NCI-H146 treated with DMSO at 0.1 percent for 48 hours (cell line): ENCODE measurements at regions not wholly inside any gene's neighbourhood (a gene's known extent, or its start where the extent isn't known, plus 50 kb on each side); places are given as distances from the start of the nearest gene placed in this dataset.
"Not testable (repeated sequence)": the region's sequence is repeated elsewhere in the genome, so short reads cannot be mapped to it uniquely, and the experiment has no call there.

Experiments used
- DNase-seq: peaks from one replicate; lab custom pipeline; 2025; ENCODE audit not compliant: unreplicated experiment; lab: John Stamatoyannopoulos, UW

DNA sequence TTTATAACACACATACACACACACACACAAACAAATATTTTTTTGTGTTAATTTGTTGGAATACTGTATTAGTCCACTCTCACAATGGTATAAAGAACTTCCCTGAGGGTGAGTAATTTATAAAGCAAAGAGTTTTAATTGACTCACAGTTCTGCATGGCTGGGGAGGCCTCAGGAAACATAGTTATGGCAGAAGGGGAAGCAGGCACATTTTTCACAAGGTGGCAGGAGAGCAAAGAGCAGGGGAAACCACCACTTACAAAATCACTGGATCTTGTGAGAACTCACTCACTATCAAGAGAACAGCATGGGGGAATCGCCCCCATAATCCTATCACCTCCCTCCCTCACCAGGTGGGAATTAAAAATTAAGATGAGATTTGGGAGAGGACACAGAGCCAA, 205.4 kb upstream of the PTPRD start:
- DNase-seq: no peak

DNA sequence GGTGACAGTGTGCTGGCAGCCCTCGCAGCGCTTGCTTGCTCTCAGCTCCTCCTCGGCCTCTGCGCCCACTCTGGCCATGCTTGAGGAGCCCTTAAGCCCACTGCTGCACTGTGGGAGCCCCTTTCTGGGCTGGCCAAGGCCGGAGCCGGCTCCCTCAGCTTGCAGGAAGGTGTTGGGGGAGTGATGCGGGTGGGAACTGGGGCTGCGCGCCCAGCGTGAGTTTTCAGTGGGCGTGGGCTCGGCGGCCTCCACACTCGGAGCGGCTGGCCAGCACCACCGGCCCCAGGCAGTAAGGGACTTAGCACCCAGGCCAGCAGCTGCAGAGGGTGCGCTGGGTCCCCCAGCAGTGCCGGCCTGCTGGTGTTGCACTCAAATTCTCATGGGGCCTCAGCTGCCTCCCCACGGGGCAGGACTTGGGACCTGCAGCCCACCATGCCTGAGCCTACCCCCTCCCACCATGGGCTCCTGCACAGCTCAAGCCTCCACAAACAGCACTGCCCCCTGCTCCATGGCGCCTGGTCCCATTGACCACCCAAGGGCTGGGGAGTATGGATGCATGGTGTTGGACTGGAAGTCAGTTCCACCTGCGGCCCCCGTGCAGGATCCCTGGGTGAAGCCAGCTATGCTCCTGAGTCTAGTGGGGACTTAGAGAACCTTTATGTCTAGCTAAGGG, 223.1 kb upstream of the PTPRD start:
- no peak for DNase-seq

DNA sequence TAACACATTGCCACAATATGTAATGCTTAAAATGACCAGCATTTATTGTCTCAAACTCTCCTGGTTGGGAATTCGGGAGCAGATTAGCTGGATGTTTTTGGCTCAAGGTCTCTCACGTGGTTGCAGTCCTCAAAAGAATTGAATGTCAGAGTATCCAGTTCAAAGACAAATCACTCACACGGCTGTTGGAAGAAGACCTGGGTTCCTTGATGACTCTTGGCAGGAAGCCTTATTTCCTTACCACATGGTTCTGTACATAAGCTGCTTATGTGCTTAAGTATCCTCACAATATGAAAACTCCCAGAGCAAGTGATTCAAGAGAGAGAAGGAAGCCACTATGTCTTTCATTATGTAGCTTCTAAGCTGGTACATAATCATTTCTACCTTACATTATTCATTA, 230.3 kb upstream of the PTPRD start:
- no peak for DNase-seq

DNA sequence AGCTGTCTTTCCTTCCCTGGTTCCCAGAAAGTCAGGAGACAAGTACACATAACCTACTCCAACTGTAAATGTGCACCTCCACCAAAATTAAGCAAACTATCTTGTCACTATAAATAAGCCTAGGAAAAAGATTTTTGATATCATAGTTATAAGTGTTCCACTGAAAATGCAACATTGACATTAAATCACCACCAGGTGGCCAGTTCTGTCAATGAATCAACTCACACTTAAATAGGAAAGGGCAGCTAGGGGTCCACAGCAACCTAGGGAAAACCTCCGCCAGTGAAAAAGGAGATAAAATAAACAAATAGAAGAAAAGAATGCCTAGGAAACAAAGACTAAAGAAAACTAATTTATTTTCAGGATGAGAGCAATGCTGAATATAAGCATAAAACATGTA, 243.0 kb upstream of the PTPRD start:
- DNase-seq: peak; percentile 48

DNA sequence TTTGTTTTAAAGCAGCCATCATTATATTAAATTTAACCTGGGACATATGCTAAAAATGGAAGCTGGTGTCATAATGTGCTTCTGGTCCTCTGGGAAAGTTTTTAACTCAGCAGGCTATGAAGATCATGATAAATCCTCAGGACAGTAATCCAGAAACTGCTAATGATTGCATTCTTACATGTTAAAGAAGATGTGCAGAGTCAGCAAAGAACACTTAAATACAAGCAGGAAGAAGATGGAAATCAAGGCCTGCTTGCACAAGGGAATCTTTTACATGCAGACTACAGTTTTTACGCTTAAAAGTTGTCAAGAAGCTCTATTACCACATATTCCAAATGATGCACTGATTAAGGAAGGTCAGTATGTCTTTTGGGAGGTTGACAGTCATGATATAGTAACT, 246.0 kb upstream of the PTPRD start:
- DNase-seq: no peak

DNA sequence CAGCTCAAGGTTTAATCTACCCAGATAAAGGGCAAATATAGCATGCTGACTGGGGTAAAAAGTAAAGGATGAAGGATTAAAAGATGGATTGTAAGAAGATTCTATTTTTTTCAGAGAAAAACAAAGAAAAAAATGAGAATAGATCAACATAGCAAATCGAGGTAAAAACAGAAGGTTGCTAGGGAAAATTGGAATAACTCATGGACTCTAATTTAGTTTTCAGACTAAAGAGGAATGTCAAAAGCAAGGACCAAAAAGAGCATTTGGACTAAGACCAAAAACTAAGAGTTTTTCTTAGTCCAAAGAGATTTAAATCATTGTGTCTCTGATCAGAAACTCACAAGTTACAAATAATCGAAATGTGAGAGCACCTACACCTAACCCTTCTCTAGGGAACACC, 250.7 kb upstream of the PTPRD start:
- DNase-seq: no peak

DNA sequence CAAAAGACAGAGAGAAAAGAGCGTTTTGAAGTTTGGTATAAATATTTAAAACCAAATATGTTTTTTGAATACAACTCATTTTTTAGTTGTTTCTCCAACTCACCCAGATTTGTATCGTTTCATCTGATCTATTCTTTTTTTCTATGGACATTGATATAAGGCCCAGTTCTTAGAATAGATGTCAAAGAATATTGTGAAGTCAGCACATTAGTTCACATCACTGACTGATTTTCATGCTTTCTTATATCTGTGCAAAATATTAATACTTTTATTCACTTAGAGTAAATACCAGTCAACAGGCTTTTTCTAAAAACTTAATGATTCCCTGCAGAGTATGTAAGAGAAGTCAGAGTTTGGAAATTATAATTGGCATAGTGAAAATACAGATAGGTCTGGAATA, 254.4 kb upstream of the PTPRD start:
- no peak for DNase-seq

DNA sequence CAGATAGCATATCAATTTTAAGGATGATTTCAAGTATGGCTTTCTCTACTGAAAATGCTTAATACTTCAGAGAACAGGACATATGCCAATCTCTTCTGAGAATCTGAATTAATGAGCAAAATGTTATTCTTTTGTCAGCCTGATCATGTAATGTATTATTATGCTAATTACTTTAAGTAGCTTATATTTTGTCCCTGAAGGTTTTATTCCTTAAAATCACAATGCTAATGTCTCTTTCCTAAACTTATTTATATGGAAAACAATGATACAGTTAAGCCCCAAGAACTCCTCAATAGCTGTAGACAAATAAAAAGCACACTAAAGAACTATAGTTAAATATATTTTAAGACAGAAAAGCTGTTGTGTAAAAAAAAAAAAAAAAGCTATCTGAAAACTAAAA, 256.9 kb upstream of the PTPRD start:
- no peak for DNase-seq

DNA sequence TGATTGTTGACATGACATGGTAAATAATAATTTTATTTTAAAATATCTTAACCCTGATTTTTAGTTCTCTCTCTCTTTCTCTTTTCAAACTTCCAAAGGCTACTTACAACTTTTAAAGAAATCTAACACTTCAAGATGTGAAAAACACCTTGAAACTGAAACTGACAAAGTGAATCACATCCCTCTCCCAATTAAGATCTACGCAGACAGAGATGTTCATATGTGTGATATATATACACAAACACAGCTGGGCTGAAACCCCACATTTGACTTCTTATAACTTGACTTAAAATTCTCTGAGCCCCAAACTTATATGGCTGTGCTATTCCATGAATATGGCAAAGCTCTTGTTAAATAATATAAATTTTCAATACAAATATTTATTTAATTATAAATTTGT, 261.2 kb upstream of the PTPRD start:
- no peak for DNase-seq

DNA sequence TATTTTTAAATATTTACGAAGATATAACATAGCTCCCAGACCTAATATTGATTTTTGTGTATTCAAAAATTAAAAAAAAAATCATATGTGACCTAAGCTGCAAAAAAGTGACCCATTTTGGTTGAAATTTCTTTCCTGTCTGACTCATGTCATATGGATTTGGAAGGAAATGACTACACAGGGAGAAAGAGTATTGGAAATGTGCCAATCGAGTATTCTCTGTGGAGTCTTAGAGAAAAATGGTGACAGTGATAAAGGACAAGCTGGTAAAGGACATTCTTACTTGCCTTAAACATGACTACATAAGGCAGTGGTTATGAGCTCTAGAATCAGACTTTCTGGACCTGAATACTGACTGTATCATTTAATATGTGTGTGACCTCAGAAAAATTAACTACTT, 262.9 kb upstream of the PTPRD start:
- no peak for DNase-seq

DNA sequence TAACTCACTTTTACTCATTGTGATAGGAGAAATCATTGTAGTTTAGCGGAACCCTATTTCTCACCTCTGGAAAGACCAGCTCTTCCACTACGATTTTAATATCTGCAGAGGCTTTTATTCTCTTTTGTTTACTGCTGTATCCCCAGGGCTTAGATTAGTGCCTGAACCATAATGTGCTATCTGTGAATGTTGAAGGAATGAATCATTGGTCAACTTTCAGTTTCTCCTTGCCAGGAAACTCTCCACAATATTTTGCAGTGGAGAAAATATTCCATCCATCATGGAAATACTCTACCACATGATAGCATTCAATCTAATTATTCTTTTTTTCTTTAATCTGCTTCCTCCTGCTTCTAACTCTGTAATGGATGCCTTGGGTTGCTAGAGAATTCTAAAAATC, 263.5 kb upstream of the PTPRD start:
- no peak for DNase-seq

DNA sequence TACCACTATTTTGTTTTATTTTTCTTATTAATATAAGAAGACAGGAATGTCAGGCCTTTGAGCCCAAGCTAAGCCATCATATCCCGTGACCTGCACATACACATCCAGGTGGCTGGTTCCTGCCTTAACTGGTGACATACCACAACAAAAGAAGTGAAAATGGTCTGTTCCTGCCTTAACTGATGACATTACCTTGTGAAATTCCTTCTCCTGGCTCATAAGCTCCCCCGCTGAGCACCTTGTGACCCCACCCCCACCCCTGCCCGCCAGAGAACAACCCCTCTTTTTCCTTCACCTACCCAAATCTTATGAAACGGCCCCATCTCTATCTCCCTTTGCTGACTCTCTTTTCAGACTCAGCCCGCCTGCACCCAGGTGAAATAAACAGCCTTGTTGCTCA, 277.5 kb upstream of the PTPRD start:
- DNase-seq: not testable (repeated sequence)

DNA sequence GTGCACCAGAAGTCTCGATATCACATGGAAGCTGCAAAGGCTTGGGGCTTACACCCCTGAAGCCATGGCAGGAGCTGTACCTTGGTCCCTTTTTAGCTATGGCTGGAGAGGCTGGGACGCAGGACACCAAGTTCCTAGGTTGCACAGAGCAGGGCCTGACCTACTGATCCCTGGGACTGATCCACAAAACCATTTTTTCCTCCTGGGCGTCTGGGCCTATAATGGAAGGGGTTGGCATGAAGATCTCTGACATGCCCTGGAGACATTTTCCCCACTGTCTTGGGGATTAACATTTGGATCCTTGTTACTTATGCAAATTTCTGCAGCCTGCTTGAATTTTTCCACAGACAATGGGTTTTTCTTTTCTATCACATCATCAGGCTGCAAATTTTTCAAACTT, 286.7 kb upstream of the PTPRD start:
- no peak for DNase-seq

DNA sequence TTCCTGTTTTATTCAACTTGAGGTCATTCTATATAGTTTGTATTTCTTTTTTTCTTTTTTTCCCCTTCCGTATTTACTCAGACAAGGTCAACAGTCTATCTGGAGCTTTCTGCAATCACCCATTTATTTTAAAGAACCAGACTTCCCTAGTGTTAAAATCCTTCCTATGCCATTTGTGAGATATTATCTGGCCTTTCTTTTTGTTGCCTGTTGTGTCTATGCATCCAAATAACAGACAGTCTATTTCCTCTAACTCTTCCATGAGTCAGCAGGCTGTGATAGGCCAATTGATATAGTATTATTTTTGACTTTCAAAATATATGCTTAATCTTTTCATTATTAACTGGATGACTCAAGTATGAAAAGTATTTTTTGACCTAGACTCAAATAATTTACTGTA, 291.2 kb upstream of the PTPRD start:
- DNase-seq: peak; percentile 46

DNA sequence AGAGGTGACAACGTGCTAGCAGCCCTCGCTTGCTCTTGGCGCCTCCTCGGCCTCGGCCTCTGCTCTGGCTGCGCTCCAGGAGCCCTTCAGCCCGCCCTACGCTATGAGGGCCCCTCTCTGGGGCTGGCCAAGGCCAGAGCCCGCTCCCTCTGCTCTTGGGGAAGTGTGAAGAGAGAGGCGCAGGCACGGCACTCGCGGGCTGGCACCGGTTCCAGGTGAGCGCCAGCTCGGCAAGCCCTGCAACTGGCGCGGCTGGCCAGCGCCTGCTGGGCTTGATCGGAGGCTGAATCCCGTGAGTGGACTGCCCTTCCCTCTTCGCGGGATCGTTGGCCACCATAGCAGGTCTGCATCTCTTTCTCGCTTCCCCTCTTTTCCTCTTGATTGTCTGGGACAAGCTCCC, 298.0 kb upstream of the PTPRD start:
- no peak for DNase-seq

DNA sequence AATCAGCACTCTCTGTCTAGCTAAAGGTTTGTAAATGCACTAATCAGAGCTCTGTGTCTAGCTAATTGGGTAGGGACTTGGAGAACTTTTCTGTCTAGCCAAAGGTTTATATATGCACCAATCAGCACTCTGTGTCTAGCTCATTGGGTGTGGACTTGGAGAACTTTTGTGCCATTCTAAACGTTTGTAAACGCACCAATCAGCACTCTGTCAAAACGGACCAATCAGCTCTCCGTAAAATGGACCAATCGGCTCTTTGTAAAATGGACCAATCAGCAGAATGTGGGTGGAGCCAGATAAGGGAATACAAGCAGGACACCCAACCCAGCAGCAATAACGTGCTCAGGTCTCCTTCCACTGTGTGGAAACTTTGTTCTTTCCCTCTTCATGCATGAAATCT, 298.6 kb upstream of the PTPRD start:
- no peak for DNase-seq

DNA sequence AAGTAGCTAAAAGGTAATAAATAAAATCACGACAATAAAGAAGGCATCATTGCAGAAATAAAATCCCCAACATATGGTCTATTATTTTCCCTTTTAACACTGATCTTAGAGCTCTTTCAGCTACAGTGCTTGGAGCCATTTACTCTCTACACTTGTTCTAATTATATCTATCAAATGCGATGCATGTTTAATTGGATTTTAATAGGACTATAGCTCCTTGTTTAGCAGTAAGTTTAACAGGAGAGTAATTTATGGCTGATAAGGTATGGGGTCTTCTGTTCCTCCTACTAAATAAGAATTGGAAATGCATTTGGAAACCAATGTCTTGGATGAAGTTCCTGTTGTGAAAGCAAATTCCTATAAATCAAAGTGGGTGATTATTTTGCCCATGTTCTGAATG, 304.2 kb upstream of the PTPRD start:
- DNase-seq: no peak

DNA sequence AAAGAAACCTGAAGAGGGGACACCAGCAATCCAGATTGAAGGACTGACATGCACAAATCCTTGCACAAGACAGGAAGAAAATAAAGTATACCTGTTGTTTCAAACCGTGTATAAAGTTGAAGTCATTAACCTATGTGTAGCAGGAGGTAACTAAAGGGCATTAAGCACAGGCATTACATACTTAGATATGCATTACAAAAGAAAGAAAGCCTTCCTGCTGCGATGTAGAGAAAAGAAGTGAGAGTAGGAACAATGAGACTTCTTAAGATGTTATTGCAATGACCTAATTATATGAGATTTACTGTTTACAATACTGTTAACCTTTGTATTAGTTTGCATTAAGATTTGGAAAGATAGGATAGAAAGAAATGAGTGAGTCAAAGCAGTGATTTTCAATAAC, 308.9 kb upstream of the PTPRD start:
- DNase-seq: no peak

DNA sequence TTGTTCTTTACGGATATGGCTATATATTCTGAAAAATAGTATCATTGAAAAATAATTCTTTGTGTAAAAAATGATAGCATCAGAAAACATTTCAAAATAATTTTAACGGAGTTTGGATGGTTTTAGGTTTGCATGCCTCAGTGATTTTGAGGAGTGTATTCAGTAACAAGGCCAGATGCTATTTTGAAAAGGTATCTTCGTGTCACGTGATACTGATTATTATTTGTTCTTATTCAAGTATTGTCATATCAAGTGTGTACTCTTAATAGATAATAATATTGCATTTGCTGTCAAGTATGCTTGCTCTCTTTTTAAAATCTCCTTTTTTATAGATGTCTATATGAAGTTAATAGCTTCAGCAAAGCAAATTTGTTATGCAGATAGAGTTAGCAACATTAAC, 313.1 kb upstream of the PTPRD start:
- DNase-seq: no peak

DNA sequence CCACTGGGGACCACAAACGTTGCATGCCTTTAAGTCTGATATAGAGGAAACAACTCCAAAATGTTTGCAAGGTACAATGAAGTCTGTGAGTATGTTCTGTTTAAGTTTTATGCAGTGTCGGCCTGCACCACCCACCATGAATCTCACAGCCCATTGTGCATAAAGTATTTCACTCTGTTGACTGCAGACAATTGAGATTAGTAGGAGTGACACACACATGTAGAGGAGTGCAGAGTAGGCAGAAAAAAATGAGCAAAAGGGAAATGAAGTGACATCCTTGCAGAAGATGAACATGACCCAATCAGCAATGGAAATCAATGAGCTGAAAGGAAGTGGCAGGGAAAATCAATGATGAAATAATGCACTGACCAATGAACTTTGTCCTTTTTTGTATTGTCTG, 315.6 kb upstream of the PTPRD start:
- DNase-seq: no peak

DNA sequence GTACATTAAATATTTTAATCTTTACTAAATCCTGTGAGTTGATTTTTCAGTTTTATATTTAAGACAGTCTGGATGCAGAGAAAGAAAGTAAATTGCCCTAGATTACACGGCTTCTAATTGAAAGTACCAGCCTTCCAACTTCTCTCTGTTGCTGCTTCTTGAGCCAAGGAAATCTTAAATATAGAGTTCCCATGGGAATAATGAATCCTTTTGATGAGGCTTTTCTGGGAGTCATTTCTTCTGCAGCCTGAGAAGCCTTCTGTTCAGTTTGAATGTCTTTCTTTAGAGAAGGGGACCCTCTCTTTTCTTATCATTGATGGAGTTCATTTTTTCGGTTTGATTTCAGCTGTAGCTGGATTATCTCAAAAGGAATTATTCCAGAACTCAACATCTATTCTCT, 317.3 kb upstream of the PTPRD start:
- no peak for DNase-seq

DNA sequence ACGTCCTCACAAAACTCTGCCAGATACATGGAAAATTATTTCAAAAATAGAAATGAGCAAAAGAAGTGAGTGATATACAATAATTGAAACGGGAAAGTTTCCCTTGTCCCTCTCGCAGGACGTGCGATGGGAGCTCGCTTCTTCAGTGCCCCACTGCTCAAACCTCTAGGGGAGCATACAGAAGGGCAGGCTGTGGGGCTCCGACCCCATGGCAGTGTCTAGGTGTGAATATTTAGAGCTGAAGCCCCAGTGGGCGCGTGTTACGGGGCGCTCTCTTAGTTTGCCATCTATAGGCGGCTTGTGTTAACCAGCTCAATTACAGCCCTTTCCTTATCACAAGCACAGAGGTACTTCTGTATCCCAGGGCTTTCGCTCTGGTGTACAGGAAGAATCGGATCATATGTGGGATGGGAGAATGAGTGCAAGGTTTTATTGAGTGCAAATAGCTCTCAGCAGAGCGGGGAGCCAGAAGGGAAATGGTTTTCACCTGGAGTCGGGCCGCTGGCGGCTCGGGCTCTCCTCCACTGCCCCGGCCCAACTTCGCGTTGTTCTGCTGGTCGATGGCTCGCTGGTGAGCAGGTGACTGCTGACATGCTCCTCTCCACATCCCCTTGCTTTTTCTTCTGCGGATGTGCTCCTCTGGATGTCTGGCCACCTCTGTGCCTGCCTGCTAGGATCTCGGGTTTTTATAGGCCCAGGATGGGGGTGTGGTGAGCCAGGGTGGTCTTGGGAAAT, 334.0 kb upstream of the PTPRD start:
- DNase-seq: peak; percentile 57

DNA sequence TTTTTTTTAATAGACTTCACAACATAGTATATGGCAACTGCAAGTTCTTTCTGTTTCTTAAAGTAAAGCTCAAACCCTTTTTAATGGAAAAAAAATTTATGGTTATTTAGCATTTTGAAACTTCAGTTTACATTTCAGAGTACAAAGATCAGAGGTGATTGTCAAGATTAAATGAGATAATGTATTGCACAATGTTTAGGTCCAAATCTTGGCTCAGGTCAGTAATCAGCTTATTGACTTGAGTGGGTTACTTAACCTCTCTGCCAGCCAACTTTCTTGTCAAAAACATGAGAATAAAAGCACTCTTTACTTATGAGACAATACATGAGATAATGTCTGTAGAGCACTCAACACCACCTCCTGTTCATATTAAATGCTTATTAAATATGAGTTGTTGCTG, 345.1 kb upstream of the PTPRD start:
- DNase-seq: no peak
